Activated CD4-positive, alpha-beta memory T cell treated with anti-CD3 and anti-CD28 coated beads for 36 hours (primary cell): ENCODE measurements at regions not wholly inside any gene's neighbourhood (a gene's known extent, or its start where the extent isn't known, plus 50 kb on each side); places are given as distances from the start of the nearest gene placed in this dataset.

Source experiments
- CTCF ChIA-PET: fragments of 350-600 bp; sonication (Branson Sonifier 250); formaldehyde crosslinking; loops from one replicate; lab custom pipeline; 2021; ENCODE audit warnings: antibody characterized with exemption, inconsistent platforms; lab: Charles Lee
- POLR2A ChIA-PET: fragments of 350-600 bp; sonication (Branson Sonifier 250); formaldehyde crosslinking; loops from one replicate; lab custom pipeline; 2021; ENCODE audit warnings: antibody characterized with exemption; lab: Charles Lee
- DNase-seq: peaks from one replicate; pipeline ENCODE4 v3.0.0-alpha.2; 2020
- H3K27ac Mint-ChIP-seq: one replicate; pipeline ENCODE4 v1.8.0; 2021; ENCODE audit warnings: mixed read lengths
- H3K27me3 Mint-ChIP-seq: one replicate; pipeline ENCODE4 v1.8.0; 2021; ENCODE audit warnings: mixed read lengths
- H3K36me3 Mint-ChIP-seq: one replicate; pipeline ENCODE4 v1.8.0; 2021; ENCODE audit warnings: mixed read lengths
- H3K4me1 Mint-ChIP-seq: one replicate; pipeline ENCODE4 v1.8.0; 2021; ENCODE audit warnings: low read depth, mixed read lengths
- H3K4me3 Mint-ChIP-seq: one replicate; pipeline ENCODE4 v1.8.0; 2021; ENCODE audit warnings: mild to moderate bottlenecking, mixed read lengths
- H3K9me3 Mint-ChIP-seq: one replicate; pipeline ENCODE4 v1.8.0; 2021; ENCODE audit warnings: mixed read lengths
- intact Hi-C: fragments of 100-400 bp; cut with micrococcal nuclease; formaldehyde crosslinking; loops from one replicate; pipeline ENCODE4 v1.15.1; 2023

GRCh38 chr13:65091031-65091430 is 2139.1 kb downstream of the PCDH9 start:
- ChIA-PET POLR2A (no interaction called here), CTCF (no interaction called here)
- peaks cover 5% of the 10 kb centered on the region for H3K9me3 Mint-ChIP-seq
- intact Hi-C loops: no loop called here
- DNase-seq: no peak
- no peak overlapping the region for H3K4me3 Mint-ChIP-seq
- no peaks in the 10 kb centered on the region for H3K4me1 Mint-ChIP-seq
- H3K27ac Mint-ChIP-seq: no peak overlapping the region
- H3K36me3 Mint-ChIP-seq: no peaks in the 10 kb centered on the region
- no peaks in the 10 kb centered on the region for H3K27me3 Mint-ChIP-seq

DNA sequence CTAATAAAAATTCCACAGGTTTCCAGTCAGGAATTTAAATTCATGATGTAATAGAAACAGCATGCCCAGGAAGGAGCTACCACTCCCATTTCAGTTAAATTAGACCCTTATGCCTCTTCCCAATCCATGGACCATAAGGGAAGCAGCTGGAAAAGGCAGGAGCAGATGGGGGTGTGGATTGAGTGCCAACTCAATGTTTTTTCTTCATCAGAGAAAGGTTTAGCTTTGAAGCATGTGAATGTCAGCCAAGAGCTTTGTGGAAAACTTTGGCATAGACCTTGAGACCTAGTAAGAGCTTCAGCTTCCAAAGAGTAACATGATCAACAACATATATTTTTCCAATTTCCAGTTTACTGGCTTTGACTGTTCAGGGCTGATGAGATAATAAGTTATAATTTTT is 2139.9 kb downstream of the PCDH9 start:
- H3K27me3 Mint-ChIP-seq: no peaks in the 10 kb centered on the region
- no peak overlapping the region for H3K4me3 Mint-ChIP-seq
- no peak for DNase-seq
- intact Hi-C loops: no loop called here
- H3K27ac Mint-ChIP-seq: no peak overlapping the region
- no peaks in the 10 kb centered on the region for H3K4me1 Mint-ChIP-seq
- ChIA-PET CTCF (no interaction called here), POLR2A (no interaction called here)
- H3K9me3 Mint-ChIP-seq: peaks cover 2% of the 10 kb centered on the region
- no peaks in the 10 kb centered on the region for H3K36me3 Mint-ChIP-seq

GRCh38 chr13:65088906-65089305 is 2141.2 kb downstream of the PCDH9 start:
- Mint-ChIP-seq H3K4me1 (no peaks in the 10 kb centered on the region), H3K27me3 (no peaks in the 10 kb centered on the region), H3K4me3 (no peak overlapping the region), H3K27ac (no peak overlapping the region), H3K36me3 (no peaks in the 10 kb centered on the region), H3K9me3 (peaks cover 2% of the 10 kb centered on the region)
- DNase-seq: no peak
- POLR2A ChIA-PET: no interaction called here
- intact Hi-C loops: no loop called here
- CTCF ChIA-PET: no interaction called here

GRCh38 chr13:65085977-65086376 is 2144.2 kb downstream of the PCDH9 start:
- Mint-ChIP-seq H3K9me3 (no peaks in the 10 kb centered on the region), H3K36me3 (no peaks in the 10 kb centered on the region), H3K27me3 (no peaks in the 10 kb centered on the region), H3K4me3 (no peak overlapping the region), H3K27ac (no peak overlapping the region), H3K4me1 (no peaks in the 10 kb centered on the region)
- CTCF ChIA-PET: no interaction called here
- DNase-seq: no peak
- POLR2A ChIA-PET: no interaction called here
- intact Hi-C loops: no loop called here

DNA sequence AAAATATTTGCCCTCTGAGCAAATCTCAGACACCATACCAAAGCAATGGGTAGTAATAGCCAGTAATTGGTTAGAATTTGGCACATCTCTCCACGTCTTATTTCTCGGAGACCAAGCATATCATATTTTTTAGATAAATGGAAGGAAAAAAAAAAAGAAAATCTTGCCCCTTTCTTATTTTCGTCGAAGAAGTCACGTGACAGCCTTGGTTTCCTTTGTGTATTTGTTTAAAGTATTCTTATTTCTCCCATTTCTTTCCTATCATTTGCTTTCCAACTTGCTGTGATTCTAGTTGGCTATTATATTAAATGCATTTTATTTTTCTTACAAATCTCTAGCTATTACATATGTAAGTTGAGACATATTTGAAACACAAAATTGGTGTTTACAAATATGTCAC is 2155.9 kb downstream of the PCDH9 start:
- ChIA-PET POLR2A (no interaction called here), CTCF (no interaction called here)
- no peak overlapping the region for H3K27ac Mint-ChIP-seq
- no peak overlapping the region for H3K4me3 Mint-ChIP-seq
- DNase-seq: no peak
- H3K36me3 Mint-ChIP-seq: no peaks in the 10 kb centered on the region
- H3K9me3 Mint-ChIP-seq: peaks cover 8% of the 10 kb centered on the region
- no peaks in the 10 kb centered on the region for H3K4me1 Mint-ChIP-seq
- intact Hi-C loops: no loop called here
- H3K27me3 Mint-ChIP-seq: no peaks in the 10 kb centered on the region

GRCh38 chr13:65064967-65065366 is 2165.2 kb downstream of the PCDH9 start:
- ChIA-PET CTCF (no interaction called here), POLR2A (no interaction called here)
- Mint-ChIP-seq H3K4me1 (no peaks in the 10 kb centered on the region), H3K27me3 (no peaks in the 10 kb centered on the region), H3K36me3 (no peaks in the 10 kb centered on the region), H3K27ac (no peak overlapping the region), H3K4me3 (no peak overlapping the region), H3K9me3 (peaks cover 5% of the 10 kb centered on the region)
- intact Hi-C loops: no loop called here
- DNase-seq: no peak

GRCh38 chr13:65063753-65064152 is 2166.4 kb downstream of the PCDH9 start:
- CTCF ChIA-PET: no interaction called here
- peaks cover 5% of the 10 kb centered on the region for H3K9me3 Mint-ChIP-seq
- POLR2A ChIA-PET: no interaction called here

DNA sequence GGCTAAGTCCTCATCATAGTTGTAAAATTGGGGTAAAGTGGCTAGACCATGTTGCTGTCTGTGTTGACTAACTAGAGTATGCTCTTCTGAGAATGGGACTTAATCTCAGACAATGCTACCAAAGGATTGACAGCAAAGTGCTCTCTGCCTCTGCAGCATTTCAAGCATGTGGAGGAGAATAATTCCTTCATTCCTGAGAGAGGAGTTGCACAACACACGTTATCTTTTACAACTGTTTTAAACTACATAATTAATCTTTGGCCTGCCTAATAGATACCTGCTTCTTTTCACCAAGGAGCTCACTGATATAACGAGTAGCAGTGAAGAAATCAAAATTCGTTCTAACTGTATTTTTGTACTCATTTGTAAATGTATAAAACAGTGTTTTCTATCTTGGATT is 2172.2 kb downstream of the PCDH9 start:
- DNase-seq: no peak
- intact Hi-C loops: no loop called here
- POLR2A ChIA-PET: no interaction called here
- no peaks in the 10 kb centered on the region for H3K27me3 Mint-ChIP-seq
- H3K36me3 Mint-ChIP-seq: no peaks in the 10 kb centered on the region
- H3K4me1 Mint-ChIP-seq: no peaks in the 10 kb centered on the region
- H3K9me3 Mint-ChIP-seq: peaks cover 4% of the 10 kb centered on the region
- H3K27ac Mint-ChIP-seq: no peak overlapping the region
- CTCF ChIA-PET: no interaction called here
- no peak overlapping the region for H3K4me3 Mint-ChIP-seq

More at GRCh38 chr13:65063753-65064152, 2166.4 kb downstream of the PCDH9 start:
- Mint-ChIP-seq H3K4me3 (no peak overlapping the region), H3K27ac (no peak overlapping the region), H3K36me3 (no peaks in the 10 kb centered on the region), H3K27me3 (no peaks in the 10 kb centered on the region), H3K4me1 (no peaks in the 10 kb centered on the region)
- intact Hi-C loops: no loop called here
- DNase-seq: no peak

DNA sequence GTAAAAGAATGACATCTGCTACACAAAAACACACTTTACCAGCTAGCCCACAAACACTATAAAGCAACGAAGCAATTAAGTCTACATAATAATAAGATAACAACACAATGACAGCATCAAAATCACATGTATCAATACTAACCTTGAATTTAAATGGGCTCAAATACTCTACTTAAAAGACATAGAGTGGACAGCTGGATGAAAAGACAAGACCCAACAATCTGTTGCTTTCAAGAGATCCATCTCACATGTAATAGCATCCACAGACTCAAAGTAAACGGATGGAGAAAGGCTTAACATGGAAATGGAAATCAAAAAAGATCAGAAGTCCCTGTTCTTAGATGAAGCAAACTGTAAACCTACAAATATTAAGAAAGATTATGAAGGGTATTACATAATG is 2175.9 kb downstream of the PCDH9 start:
- Mint-ChIP-seq H3K27ac (no peak overlapping the region), H3K4me3 (no peak overlapping the region), H3K9me3 (peaks cover 7% of the 10 kb centered on the region), H3K4me1 (no peaks in the 10 kb centered on the region), H3K27me3 (no peaks in the 10 kb centered on the region), H3K36me3 (no peaks in the 10 kb centered on the region)
- intact Hi-C loops: no loop called here
- DNase-seq: no peak
- CTCF ChIA-PET: no interaction called here
- POLR2A ChIA-PET: no interaction called here

DNA sequence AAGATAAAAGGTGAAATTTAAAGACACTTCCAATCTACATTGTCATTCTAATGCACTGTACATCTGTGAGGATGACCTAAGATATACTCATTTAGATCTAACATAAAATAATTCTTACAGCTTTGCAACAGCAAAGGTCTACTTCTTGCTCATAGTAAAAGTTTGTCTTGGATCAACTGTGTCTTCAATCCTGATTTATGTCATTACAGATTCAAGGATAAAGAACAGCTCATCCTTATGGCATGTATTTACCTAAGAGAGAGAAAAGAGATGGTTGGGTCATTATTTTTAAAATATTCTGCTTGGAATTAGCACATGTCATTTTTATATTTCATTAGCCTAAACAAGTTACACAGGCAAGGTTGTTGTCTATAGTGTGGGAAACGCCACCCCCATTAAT is 2193.1 kb downstream of the PCDH9 start:
- Mint-ChIP-seq H3K4me3 (no peak overlapping the region), H3K27me3 (no peaks in the 10 kb centered on the region), H3K27ac (no peak overlapping the region), H3K9me3 (peaks cover 9% of the 10 kb centered on the region), H3K36me3 (no peaks in the 10 kb centered on the region), H3K4me1 (no peaks in the 10 kb centered on the region)
- CTCF ChIA-PET: no interaction called here
- no peak for DNase-seq
- POLR2A ChIA-PET: no interaction called here
- intact Hi-C loops: no loop called here

GRCh38 chr13:65035302-65035701 is 2194.8 kb downstream of the PCDH9 start:
- intact Hi-C loops: no loop called here
- Mint-ChIP-seq H3K27ac (no peak overlapping the region), H3K4me1 (no peaks in the 10 kb centered on the region), H3K27me3 (no peaks in the 10 kb centered on the region), H3K4me3 (no peak overlapping the region), H3K9me3 (peaks cover 11% of the 10 kb centered on the region), H3K36me3 (no peaks in the 10 kb centered on the region)
- POLR2A ChIA-PET: no interaction called here
- CTCF ChIA-PET: no interaction called here
- no peak for DNase-seq

DNA sequence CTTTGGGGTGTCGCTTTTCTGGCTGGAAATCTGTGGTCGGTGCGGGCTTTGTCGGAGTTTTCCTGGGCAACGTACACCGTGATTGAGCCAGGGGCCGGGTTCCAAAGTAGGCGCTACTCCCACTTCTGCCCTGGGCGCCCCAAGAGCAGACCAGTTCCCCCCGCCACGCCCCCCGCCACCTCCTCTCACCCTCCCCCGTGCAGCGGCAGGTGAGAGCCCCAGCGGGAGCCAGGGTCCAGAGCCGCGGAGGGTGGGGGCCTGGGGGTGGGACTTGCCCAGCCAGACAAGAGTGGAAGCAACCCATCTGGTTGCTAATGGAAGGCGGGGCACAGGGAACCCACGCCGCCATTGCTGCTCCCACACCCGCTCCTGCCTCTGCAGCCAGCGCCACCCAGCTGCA is 2195.9 kb downstream of the PCDH9 start:
- Mint-ChIP-seq H3K27me3 (no peaks in the 10 kb centered on the region), H3K36me3 (no peaks in the 10 kb centered on the region), H3K4me1 (no peaks in the 10 kb centered on the region), H3K4me3 (no peak overlapping the region), H3K9me3 (peaks cover 11% of the 10 kb centered on the region), H3K27ac (no peak overlapping the region)
- CTCF ChIA-PET: no interaction called here
- POLR2A ChIA-PET: no interaction called here
- intact Hi-C loops: no loop called here
- DNase-seq: no peak

DNA sequence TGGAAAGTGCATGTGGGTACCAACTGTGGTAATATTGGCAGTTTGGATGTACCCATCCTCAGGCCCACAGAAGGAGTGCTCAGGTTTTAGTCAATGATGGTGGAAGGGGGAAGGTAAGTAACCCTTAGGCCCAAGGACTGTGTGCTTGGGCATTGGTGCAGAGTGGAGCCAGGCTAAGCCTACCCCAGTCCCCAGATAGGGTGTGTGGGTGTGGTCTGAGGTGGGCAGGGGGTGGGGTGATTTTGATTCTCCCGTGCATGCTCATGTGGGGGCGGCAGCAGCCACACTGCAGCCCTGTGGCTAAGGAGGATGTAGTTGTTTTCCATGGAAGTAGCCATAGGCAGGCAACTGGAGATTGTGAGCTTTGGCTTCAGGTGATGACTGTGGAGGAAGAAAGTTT is 2197.3 kb downstream of the PCDH9 start:
- no peak overlapping the region for H3K4me3 Mint-ChIP-seq
- H3K4me1 Mint-ChIP-seq: no peaks in the 10 kb centered on the region
- DNase-seq: no peak
- intact Hi-C loops: no loop called here
- H3K27ac Mint-ChIP-seq: no peak overlapping the region
- ChIA-PET POLR2A (no interaction called here), CTCF (no interaction called here)
- H3K36me3 Mint-ChIP-seq: no peaks in the 10 kb centered on the region
- no peaks in the 10 kb centered on the region for H3K27me3 Mint-ChIP-seq
- peaks cover 11% of the 10 kb centered on the region for H3K9me3 Mint-ChIP-seq

DNA sequence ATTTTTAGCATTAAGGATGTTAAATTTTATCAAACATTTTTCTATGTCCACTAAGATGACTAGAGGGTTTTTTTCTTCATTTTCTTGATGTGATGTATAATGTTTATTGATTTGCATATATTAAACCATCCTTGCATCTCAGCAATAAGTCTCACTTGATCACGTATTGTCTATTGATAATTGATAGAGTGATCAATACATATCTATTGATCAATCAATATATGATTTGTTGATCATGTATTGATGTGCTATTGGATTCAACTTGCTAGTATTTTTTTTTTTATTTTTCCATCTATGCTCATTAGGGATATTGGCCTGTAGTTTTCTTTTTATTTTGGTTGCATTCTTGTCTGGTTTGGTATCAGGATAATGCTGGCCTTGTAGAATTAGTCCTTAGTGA is 2202.0 kb downstream of the PCDH9 start:
- DNase-seq: no peak
- Mint-ChIP-seq H3K36me3 (no peaks in the 10 kb centered on the region), H3K9me3 (peaks cover 17% of the 10 kb centered on the region), H3K4me3 (no peak overlapping the region), H3K27me3 (no peaks in the 10 kb centered on the region), H3K27ac (no peak overlapping the region), H3K4me1 (no peaks in the 10 kb centered on the region)
- POLR2A ChIA-PET: no interaction called here
- intact Hi-C loops: no loop called here
- CTCF ChIA-PET: no interaction called here
